ENCODE measurements at regions not wholly inside any gene's neighbourhood (a gene's known extent, or its start where the extent isn't known, plus 50 kb on each side); places are given as distances from the start of the nearest gene placed in this dataset.

- TF ChIP-seq CTCF (IDR thresholded peaks at IDR 0.05), result no peak
- no peak for TF ChIP-seq POLR2A (IDR thresholded peaks at IDR 0.05)
Observed at GRCh38 chr15:30830961-30831360, 72.8 kb upstream of the FAN1 start.
